GM23338 (cell line): ENCODE measurements at regions not wholly inside any gene's neighbourhood (a gene's known extent, or its start where the extent isn't known, plus 50 kb on each side); places are given as distances from the start of the nearest gene placed in this dataset.

Experiments
- ATAC-seq: fragments of 200-7000 bp; cut with Tn5 transposase; 3 replicates; pipeline ENCODE4 v1.9.1; 2020
- DNase-seq: peaks from one replicate; pipeline ENCODE4 v3.0.0-alpha.2; 2015; ENCODE audit warnings: low spot score
- H2AFZ ChIP-seq: fragments of 200-600 bp; sonication (generic); 2 replicates; pipeline ENCODE4 v1.8.0; 2016; ENCODE audit warnings: antibody characterized with exemption, mild to moderate bottlenecking, moderate library complexity
- H3F3A ChIP-seq: fragments of 200-600 bp; sonication (generic); replicated peaks from 2 replicates; pipeline ENCODE4 v1.8.0; 2017; ENCODE audit warnings: antibody characterized with exemption, mixed run types, low read depth
- H3K27ac ChIP-seq: fragments of 200-600 bp; sonication (generic); 2 replicates; pipeline ENCODE4 v1.6.1; 2016; ENCODE audit warnings: low read depth
- H3K27me3 ChIP-seq: fragments of 200-600 bp; sonication (generic); 2 replicates; pipeline ENCODE4 v1.8.0; 2016; ENCODE audit warnings: mild to moderate bottlenecking, mixed run types, moderate library complexity; ENCODE audit not compliant: insufficient read depth
- H3K36me3 ChIP-seq: fragments of 200-600 bp; sonication (generic); 2 replicates; pipeline ENCODE4 v1.8.0; 2016; ENCODE audit warnings: mild to moderate bottlenecking; ENCODE audit not compliant: insufficient read depth
- H3K4me1 ChIP-seq: fragments of 200-600 bp; sonication (generic); 2 replicates; pipeline ENCODE4 v1.8.0; 2016; ENCODE audit warnings: mild to moderate bottlenecking, moderate library complexity; ENCODE audit not compliant: insufficient read depth
- H3K4me2 ChIP-seq: fragments of 200-600 bp; sonication (generic); 2 replicates; pipeline ENCODE4 v1.7.1; 2017; ENCODE audit warnings: mixed run types
- H3K4me3 ChIP-seq: fragments of 200-600 bp; sonication (generic); 2 replicates; pipeline ENCODE4 v1.6.1; 2016; ENCODE audit warnings: mixed run types
- H3K79me2 ChIP-seq: fragments of 200-600 bp; sonication (generic); replicated peaks from 2 replicates; pipeline ENCODE4 v1.8.0; 2017; ENCODE audit warnings: mild to moderate bottlenecking; ENCODE audit not compliant: insufficient read depth
- H3K9me2 ChIP-seq: fragments of 200-600 bp; sonication (generic); 2 replicates; pipeline ENCODE4 v1.8.0; 2017; ENCODE audit not compliant: insufficient read depth
- H4K20me1 ChIP-seq: fragments of 200-600 bp; sonication (generic); replicated peaks from 2 replicates; pipeline ENCODE4 v1.8.0; 2017; ENCODE audit warnings: mild to moderate bottlenecking; ENCODE audit not compliant: insufficient read depth
- H3K27ac Mint-ChIP-seq: 2 replicates; pipeline ENCODE4 v1.8.0; 2020; ENCODE audit warnings: inconsistent platforms, mild to moderate bottlenecking, moderate library complexity, mixed read lengths
- H3K27me3 Mint-ChIP-seq: 3 replicates; pipeline ENCODE4 v1.8.0; 2022; ENCODE audit warnings: low read depth, mild to moderate bottlenecking, moderate library complexity, mixed read lengths, inconsistent platforms; ENCODE audit not compliant: insufficient read depth, poor library complexity
- H3K36me3 Mint-ChIP-seq: 3 replicates; pipeline ENCODE4 v1.8.0; 2021; ENCODE audit warnings: low read depth, mild to moderate bottlenecking, inconsistent platforms, moderate library complexity, mixed read lengths
- H3K4me1 Mint-ChIP-seq: 3 replicates; pipeline ENCODE4 v1.8.0; 2020; ENCODE audit warnings: mild to moderate bottlenecking, inconsistent platforms, mixed read lengths
- H3K4me3 Mint-ChIP-seq: 3 replicates; pipeline ENCODE4 v1.8.0; 2021; ENCODE audit warnings: moderate library complexity, mild to moderate bottlenecking, inconsistent platforms, mixed read lengths
- H3K9me3 Mint-ChIP-seq: 3 replicates; pipeline ENCODE4 v1.8.0; 2020; ENCODE audit warnings: moderate library complexity, mild to moderate bottlenecking, inconsistent platforms, mixed read lengths
- CTCF ChIP-seq, 2 experiments: fragments of 200-600 bp in 1 of 2; sonication (generic) in 1 of 2; conservative IDR thresholded peaks; 2 replicates each; pipeline versions ENCODE4 v1.5.1 to v1.6.1; 2016 to 2017; ENCODE audit warnings: antibody characterized with exemption in 2 of 2, low read depth in 2 of 2, mild to moderate bottlenecking in 2 of 2, moderate library complexity in 1 of 2
- JUNB ChIP-seq: IDR thresholded peaks from one replicate; pipeline ENCODE4 v1.6.1; 2016; ENCODE audit warnings: antibody characterized with exemption; ENCODE audit not compliant: unreplicated experiment
- NANOG ChIP-seq: IDR thresholded peaks from 2 replicates; pipeline ENCODE4 v1.6.1; 2016; ENCODE audit warnings: antibody characterized with exemption, borderline replicate concordance
- POLR2AphosphoS5 ChIP-seq: IDR thresholded peaks from 2 replicates; pipeline ENCODE4 v1.6.1; 2016; ENCODE audit warnings: antibody characterized with exemption, low read depth
- STAT1 ChIP-seq: IDR thresholded peaks from one replicate; pipeline ENCODE4 v1.6.1; 2016; ENCODE audit warnings: antibody characterized with exemption; ENCODE audit not compliant: unreplicated experiment
- ZNF331 ChIP-seq: fragments of 250-450 bp; sonication (Bioruptor Pico); IDR thresholded peaks from 2 replicates; pipeline ENCODE4 v1.5.0; 2020; ENCODE audit warnings: low read depth, mild to moderate bottlenecking, moderate library complexity
- ZNF462 ChIP-seq: fragments of 250-450 bp; sonication (Bioruptor Pico); IDR thresholded peaks from 2 replicates; pipeline ENCODE4 v1.5.0; 2020; ENCODE audit warnings: mild to moderate bottlenecking, moderate library complexity

GRCh38 chr2:34570266-34570872 lies 971.3 kb upstream of the FAM98A start:
- H3K27me3 Mint-ChIP-seq: peaks cover 4% of the 10 kb centered on the region
- ATAC-seq (peak; percentile 72), DNase-seq (peak; percentile 53)
- H2AFZ ChIP-seq: peak overlapping the region; percentile 63
- H3K9me2 ChIP-seq: no peaks in the 10 kb centered on the region
- no peaks in the 10 kb centered on the region for H3F3A ChIP-seq
- no peak overlapping the region for H3K4me3 ChIP-seq
- H3K9me3 Mint-ChIP-seq: peaks cover 5% of the 10 kb centered on the region; the same call in 1 of the 3 replicates
- H3K27ac ChIP-seq: no peak overlapping the region
- no peak overlapping the region for H3K4me3 Mint-ChIP-seq
- no peaks in the 10 kb centered on the region for H3K27me3 ChIP-seq
- no peak overlapping the region for H3K4me2 ChIP-seq
- no peaks in the 10 kb centered on the region for H3K36me3 ChIP-seq
- H3K79me2 ChIP-seq: no peaks in the 10 kb centered on the region
- H3K36me3 Mint-ChIP-seq: peaks cover 6% of the 10 kb centered on the region; the same call in 2 of the 3 replicates
- no peak for TF ChIP-seq NANOG
- no peak for TF ChIP-seq ZNF331
- no peak for TF ChIP-seq POLR2AphosphoS5
- TF ChIP-seq ZNF462: peak; percentile 54; the same call in 1 of the 2 replicates
- TF ChIP-seq JUNB: no peak
- TF ChIP-seq STAT1: no peak
- TF ChIP-seq CTCF (conservative IDR thresholded peaks at IDR 0.05; ENCODE audit: low read depth in 2 of 2): peak; percentile 45 to 82; a peak in 3 of 4 replicates
- H4K20me1 ChIP-seq: no peaks in the 10 kb centered on the region
- no peaks in the 10 kb centered on the region for H3K4me1 Mint-ChIP-seq
- no peaks in the 10 kb centered on the region for H3K4me1 ChIP-seq
- H3K27ac Mint-ChIP-seq: no peak overlapping the region
